WERI-Rb-1 (cell line): ENCODE measurements at regions not wholly inside any gene's neighbourhood (a gene's known extent, or its start where the extent isn't known, plus 50 kb on each side); places are given as distances from the start of the nearest gene placed in this dataset.

ENCODE experiments used
- DNase-seq: peaks from one replicate; pipeline ENCODE4 v3.0.0-alpha.2; 2020
- H3K27ac ChIP-seq: fragments of 250-450 bp; sonication (Bioruptor Pico); 2 replicates; pipeline ENCODE4 v1.5.1; 2020; ENCODE audit warnings: mild to moderate bottlenecking, moderate library complexity
- H3K27me3 ChIP-seq: fragments of 250-450 bp; sonication (Bioruptor Pico); 2 replicates; pipeline ENCODE4 v1.5.1; 2021; ENCODE audit warnings: mild to moderate bottlenecking, low read depth, moderate library complexity; ENCODE audit not compliant: insufficient read depth, severe bottlenecking
- H3K36me3 ChIP-seq: fragments of 250-450 bp; sonication (Bioruptor Pico); 2 replicates; pipeline ENCODE4 v1.5.1; 2020; ENCODE audit warnings: mild to moderate bottlenecking, moderate library complexity
- H3K4me3 ChIP-seq: 2 replicates; pipeline ENCODE4 v1.5.1; 2011; ENCODE audit warnings: low read depth, mild to moderate bottlenecking, control low read depth, low read length
- H3K9me3 ChIP-seq: fragments of 250-450 bp; sonication (Bioruptor Pico); 2 replicates; pipeline ENCODE4 v1.5.1; 2021; ENCODE audit warnings: mild to moderate bottlenecking, moderate library complexity; ENCODE audit not compliant: severe bottlenecking
- CTCF ChIP-seq: IDR thresholded peaks from 2 replicates; pipeline ENCODE4 v1.5.1; 2011; ENCODE audit warnings: low read depth, mild to moderate bottlenecking, control low read depth, inconsistent platforms, low read length

- DNase-seq, result no peak
These were observed 112.8 kb downstream of the LINC00237 start for GRCh38 chr20:20993372-20993771.

GRCh38 chr20:20992686-20993360 is 113.3 kb downstream of the LINC00237 start:
- no peaks in the 10 kb centered on the region for H3K36me3 ChIP-seq
- no peaks in the 10 kb centered on the region for H3K9me3 ChIP-seq
- no peak overlapping the region for H3K4me3 ChIP-seq
- H3K27me3 ChIP-seq, result peaks cover 91% of the 10 kb centered on the region
- no peak overlapping the region for H3K27ac ChIP-seq
- no peak for TF ChIP-seq CTCF
- no peak for DNase-seq

More at GRCh38 chr20:20993372-20993771, 112.8 kb downstream of the LINC00237 start:
- TF ChIP-seq CTCF, result no peak
- Histone ChIP-seq H3K36me3 (no peaks in the 10 kb centered on the region), H3K27me3 (peaks cover 88% of the 10 kb centered on the region), H3K9me3 (no peaks in the 10 kb centered on the region), H3K4me3 (no peak overlapping the region), H3K27ac (no peak overlapping the region)

- DNase-seq, result no peak
- Histone ChIP-seq H3K9me3 (no peaks in the 10 kb centered on the region), H3K36me3 (no peaks in the 10 kb centered on the region), H3K4me3 (no peak overlapping the region), H3K27me3 (peaks cover 89% of the 10 kb centered on the region), H3K27ac (no peak overlapping the region)
- no peak for TF ChIP-seq CTCF
These were observed 113.9 kb downstream of the LINC00237 start for GRCh38 chr20:20992277-20992676.

GRCh38 chr20:20989081-20989480 is 117.1 kb downstream of the LINC00237 start:
- H3K27me3 ChIP-seq, result peaks cover 83% of the 10 kb centered on the region
- TF ChIP-seq CTCF, result no peak
- no peak for DNase-seq
- no peaks in the 10 kb centered on the region for H3K36me3 ChIP-seq
- H3K27ac ChIP-seq, result no peak overlapping the region
- no peak overlapping the region for H3K4me3 ChIP-seq
- no peaks in the 10 kb centered on the region for H3K9me3 ChIP-seq

GRCh38 chr20:20979934-20980333 is 126.2 kb downstream of the LINC00237 start:
- Histone ChIP-seq H3K27me3 (peaks cover 44% of the 10 kb centered on the region), H3K36me3 (no peaks in the 10 kb centered on the region), H3K9me3 (peaks cover 5% of the 10 kb centered on the region), H3K27ac (no peak overlapping the region), H3K4me3 (no peak overlapping the region)
- no peak for DNase-seq
- no peak for TF ChIP-seq CTCF

- peaks cover 5% of the 10 kb centered on the region for H3K9me3 ChIP-seq
- no peaks in the 10 kb centered on the region for H3K36me3 ChIP-seq
- no peak for TF ChIP-seq CTCF
- no peak overlapping the region for H3K27ac ChIP-seq
- no peak overlapping the region for H3K4me3 ChIP-seq
- no peak for DNase-seq
- peaks cover 57% of the 10 kb centered on the region for H3K27me3 ChIP-seq
These were observed 128.4 kb downstream of the LINC00237 start for GRCh38 chr20:20977786-20978185.
